ENCODE measurements at regions not wholly inside any gene's neighbourhood (a gene's known extent, or its start where the extent isn't known, plus 50 kb on each side); places are given as distances from the start of the nearest gene placed in this dataset.

DNA sequence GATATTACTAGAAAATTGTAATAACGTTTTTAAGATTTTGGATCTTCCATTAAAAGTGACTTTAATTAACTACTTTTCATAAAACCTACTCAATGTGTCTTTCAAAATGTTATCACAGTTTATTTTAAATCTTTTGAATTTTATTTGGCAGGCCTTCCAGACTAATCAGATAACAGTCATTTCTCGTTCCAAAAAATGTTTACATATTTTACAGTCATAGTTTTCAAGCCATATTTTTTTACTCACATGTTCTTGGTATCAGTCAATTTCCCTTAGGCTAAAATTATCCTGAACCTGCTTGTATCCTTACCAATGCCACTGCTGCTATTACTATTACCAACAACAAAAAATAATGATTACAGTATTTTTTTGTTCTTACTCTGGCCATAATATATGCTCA, 1783.5 kb downstream of the SLITRK5 start:
- Histone ChIP-seq H3K27ac (replicated peaks) (no peak overlapping the region), H3K27me3 (ENCODE audit: insufficient read depth, poor library complexity, severe bottlenecking) (no peaks in the 10 kb centered on the region), H3K4me3 (replicated peaks; ENCODE audit: insufficient read depth, low read length) (no peak overlapping the region)
- TF ChIP-seq POLR2AphosphoS5 (IDR thresholded peaks at IDR 0.05; ENCODE audit: low read depth): no peak
- TF ChIP-seq, protein P1, sequence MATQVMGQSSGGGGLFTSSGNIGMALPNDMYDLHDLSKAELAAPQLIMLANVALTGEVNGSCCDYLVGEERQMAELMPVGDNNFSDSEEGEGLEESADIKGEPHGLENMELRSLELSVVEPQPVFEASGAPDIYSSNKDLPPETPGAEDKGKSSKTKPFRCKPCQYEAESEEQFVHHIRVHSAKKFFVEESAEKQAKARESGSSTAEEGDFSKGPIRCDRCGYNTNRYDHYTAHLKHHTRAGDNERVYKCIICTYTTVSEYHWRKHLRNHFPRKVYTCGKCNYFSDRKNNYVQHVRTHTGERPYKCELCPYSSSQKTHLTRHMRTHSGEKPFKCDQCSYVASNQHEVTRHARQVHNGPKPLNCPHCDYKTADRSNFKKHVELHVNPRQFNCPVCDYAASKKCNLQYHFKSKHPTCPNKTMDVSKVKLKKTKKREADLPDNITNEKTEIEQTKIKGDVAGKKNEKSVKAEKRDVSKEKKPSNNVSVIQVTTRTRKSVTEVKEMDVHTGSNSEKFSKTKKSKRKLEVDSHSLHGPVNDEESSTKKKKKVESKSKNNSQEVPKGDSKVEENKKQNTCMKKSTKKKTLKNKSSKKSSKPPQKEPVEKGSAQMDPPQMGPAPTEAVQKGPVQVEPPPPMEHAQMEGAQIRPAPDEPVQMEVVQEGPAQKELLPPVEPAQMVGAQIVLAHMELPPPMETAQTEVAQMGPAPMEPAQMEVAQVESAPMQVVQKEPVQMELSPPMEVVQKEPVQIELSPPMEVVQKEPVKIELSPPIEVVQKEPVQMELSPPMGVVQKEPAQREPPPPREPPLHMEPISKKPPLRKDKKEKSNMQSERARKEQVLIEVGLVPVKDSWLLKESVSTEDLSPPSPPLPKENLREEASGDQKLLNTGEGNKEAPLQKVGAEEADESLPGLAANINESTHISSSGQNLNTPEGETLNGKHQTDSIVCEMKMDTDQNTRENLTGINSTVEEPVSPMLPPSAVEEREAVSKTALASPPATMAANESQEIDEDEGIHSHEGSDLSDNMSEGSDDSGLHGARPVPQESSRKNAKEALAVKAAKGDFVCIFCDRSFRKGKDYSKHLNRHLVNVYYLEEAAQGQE (IDR thresholded peaks at IDR 0.05; ENCODE audit: insufficient replicate concordance, low read depth): no peak
- TF ChIP-seq, protein P2, sequence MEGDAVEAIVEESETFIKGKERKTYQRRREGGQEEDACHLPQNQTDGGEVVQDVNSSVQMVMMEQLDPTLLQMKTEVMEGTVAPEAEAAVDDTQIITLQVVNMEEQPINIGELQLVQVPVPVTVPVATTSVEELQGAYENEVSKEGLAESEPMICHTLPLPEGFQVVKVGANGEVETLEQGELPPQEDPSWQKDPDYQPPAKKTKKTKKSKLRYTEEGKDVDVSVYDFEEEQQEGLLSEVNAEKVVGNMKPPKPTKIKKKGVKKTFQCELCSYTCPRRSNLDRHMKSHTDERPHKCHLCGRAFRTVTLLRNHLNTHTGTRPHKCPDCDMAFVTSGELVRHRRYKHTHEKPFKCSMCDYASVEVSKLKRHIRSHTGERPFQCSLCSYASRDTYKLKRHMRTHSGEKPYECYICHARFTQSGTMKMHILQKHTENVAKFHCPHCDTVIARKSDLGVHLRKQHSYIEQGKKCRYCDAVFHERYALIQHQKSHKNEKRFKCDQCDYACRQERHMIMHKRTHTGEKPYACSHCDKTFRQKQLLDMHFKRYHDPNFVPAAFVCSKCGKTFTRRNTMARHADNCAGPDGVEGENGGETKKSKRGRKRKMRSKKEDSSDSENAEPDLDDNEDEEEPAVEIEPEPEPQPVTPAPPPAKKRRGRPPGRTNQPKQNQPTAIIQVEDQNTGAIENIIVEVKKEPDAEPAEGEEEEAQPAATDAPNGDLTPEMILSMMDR (IDR thresholded peaks at IDR 0.05; ENCODE audit: insufficient read depth, low read length): no peak
- TF ChIP-seq GABPA (IDR thresholded peaks at IDR 0.05; ENCODE audit: low read depth): no peak
- no peak for TF ChIP-seq SPI1 (IDR thresholded peaks at IDR 0.05; ENCODE audit: borderline replicate concordance, low read depth)
- DNase-seq (ENCODE audit: low read depth in 1 of 2, low spot score in 1 of 2): no peak

DNA sequence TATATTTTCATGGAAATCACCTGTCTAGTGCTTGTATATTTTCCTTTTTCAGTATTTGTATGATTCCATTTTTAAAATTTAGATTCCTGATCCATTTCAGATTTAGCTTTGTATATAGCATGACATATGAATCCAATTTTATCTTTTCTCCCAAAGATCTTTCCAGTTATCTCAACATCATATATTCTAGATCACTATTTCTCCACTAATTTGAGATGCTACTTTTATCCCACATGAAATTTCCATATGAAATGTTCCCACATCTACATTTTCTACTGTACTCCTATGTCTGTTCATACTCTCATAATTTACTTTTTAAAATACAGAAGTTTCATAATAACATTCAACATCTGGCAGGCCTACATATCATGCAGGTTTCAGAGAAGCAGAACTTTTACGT, 1784.1 kb downstream of the SLITRK5 start:
- Histone ChIP-seq H3K27ac (replicated peaks) (no peak overlapping the region), H3K27me3 (ENCODE audit: insufficient read depth, poor library complexity, severe bottlenecking) (no peaks in the 10 kb centered on the region), H3K4me3 (replicated peaks; ENCODE audit: insufficient read depth, low read length) (no peak overlapping the region)
- TF ChIP-seq SPI1 (IDR thresholded peaks at IDR 0.05; ENCODE audit: borderline replicate concordance, low read depth) (no peak), POLR2AphosphoS5 (IDR thresholded peaks at IDR 0.05; ENCODE audit: low read depth) (no peak), GABPA (IDR thresholded peaks at IDR 0.05; ENCODE audit: low read depth) (no peak)
- TF ChIP-seq, protein P2 (IDR thresholded peaks at IDR 0.05; ENCODE audit: insufficient read depth, low read length): no peak
- TF ChIP-seq, protein P1 (IDR thresholded peaks at IDR 0.05; ENCODE audit: insufficient replicate concordance, low read depth): no peak
- no peak for DNase-seq (ENCODE audit: low read depth in 1 of 2, low spot score in 1 of 2)

DNA sequence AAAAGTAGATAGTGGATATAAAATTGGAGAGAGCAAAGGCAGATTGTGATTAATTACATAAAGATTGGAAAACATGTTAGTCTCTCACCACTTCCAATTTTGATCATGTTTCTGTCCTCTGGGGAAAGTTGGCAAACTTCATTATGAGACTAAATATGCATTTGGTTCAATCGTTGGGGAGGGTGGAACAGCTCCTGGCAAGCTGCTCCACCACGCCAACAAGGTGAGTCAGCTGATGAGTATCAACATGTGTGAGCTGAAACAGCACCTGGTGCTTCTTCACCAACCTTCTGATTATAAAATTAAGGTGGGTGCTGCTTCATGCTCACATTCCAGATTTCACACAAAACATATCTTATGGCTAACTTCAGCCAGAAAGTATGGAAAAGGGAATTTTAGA, 1784.6 kb downstream of the SLITRK5 start:
- no peak for TF ChIP-seq GABPA (IDR thresholded peaks at IDR 0.05; ENCODE audit: low read depth)
- TF ChIP-seq, protein P2 (IDR thresholded peaks at IDR 0.05; ENCODE audit: insufficient read depth, low read length): no peak
- no peak for TF ChIP-seq POLR2AphosphoS5 (IDR thresholded peaks at IDR 0.05; ENCODE audit: low read depth)
- H3K27ac ChIP-seq (replicated peaks): no peak overlapping the region
- no peak for DNase-seq (ENCODE audit: low read depth in 1 of 2, low spot score in 1 of 2)
- no peaks in the 10 kb centered on the region for H3K27me3 ChIP-seq (ENCODE audit: insufficient read depth, poor library complexity, severe bottlenecking)
- H3K4me3 ChIP-seq (replicated peaks; ENCODE audit: insufficient read depth, low read length): no peak overlapping the region

DNA sequence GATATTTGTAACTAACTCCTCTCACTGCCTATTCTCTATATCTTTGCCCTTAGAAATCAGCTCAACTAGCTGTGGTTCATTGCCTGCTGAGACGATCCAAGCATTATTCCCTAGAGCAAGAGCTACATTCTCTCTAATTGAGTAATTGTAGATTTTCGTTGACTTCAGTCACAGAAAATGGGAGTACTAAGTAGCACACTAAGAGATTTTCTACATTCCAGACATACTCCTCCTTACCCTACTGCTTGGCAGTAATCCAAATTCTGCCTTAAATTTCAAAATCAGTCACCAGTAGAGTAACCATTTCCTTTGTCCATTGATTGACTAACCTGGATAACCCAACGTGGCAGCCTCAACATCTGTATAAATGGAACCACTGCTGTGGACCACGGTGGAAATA, 1786.8 kb downstream of the SLITRK5 start:
- Histone ChIP-seq H3K27ac (replicated peaks) (no peak overlapping the region), H3K27me3 (ENCODE audit: insufficient read depth, poor library complexity, severe bottlenecking) (no peaks in the 10 kb centered on the region), H3K4me3 (replicated peaks; ENCODE audit: insufficient read depth, low read length) (no peak overlapping the region)
- TF ChIP-seq, protein P2 (IDR thresholded peaks at IDR 0.05; ENCODE audit: insufficient read depth, low read length): no peak
- no peak for TF ChIP-seq GABPA (IDR thresholded peaks at IDR 0.05; ENCODE audit: low read depth)
- TF ChIP-seq, protein P1 (IDR thresholded peaks at IDR 0.05; ENCODE audit: insufficient replicate concordance, low read depth): no peak
- no peak for TF ChIP-seq SPI1 (IDR thresholded peaks at IDR 0.05; ENCODE audit: borderline replicate concordance, low read depth)
- no peak for TF ChIP-seq POLR2AphosphoS5 (IDR thresholded peaks at IDR 0.05; ENCODE audit: low read depth)
- DNase-seq (ENCODE audit: low read depth in 1 of 2, low spot score in 1 of 2): no peak
